Upper lobe of left lung (tissue), 4 donors: ENCODE measurements at regions not wholly inside any gene's neighbourhood (a gene's known extent, or its start where the extent isn't known, plus 50 kb on each side); places are given as distances from the start of the nearest gene placed in this dataset.
A peak's percentile ranks its signal among the peaks of the same experiment; 100 is the strongest.

Source experiments
- CTCF ChIP-seq, 6 experiments: fragments of 450-650 bp in 4 of 6; fragments of 200-600 bp in 2 of 6; sonication (generic) in 2 of 6; IDR thresholded peaks; one replicate each; pipeline ENCODE4 v1.5.1; 2016 to 2019; ENCODE audit warnings: antibody characterized with exemption in 6 of 6
- POLR2A ChIP-seq, 4 donors: fragments of 450-650 bp; IDR thresholded peaks; one replicate each; pipeline ENCODE4 v1.5.1; 2016 to 2017; ENCODE audit warnings: antibody characterized with exemption in 4 of 4, mild to moderate bottlenecking in 2 of 4
- POLR2AphosphoS5 ChIP-seq, 2 donors: sonication (generic); formaldehyde crosslinking; IDR thresholded peaks; one replicate each; pipeline ENCODE4 v1.5.1; 2017; ENCODE audit warnings: antibody characterized with exemption in 2 of 2

GRCh38 chr6:27753668-27754407, 158.4 kb downstream of the OR2B2 start:
- TF ChIP-seq CTCF (IDR thresholded peaks at IDR 0.05) (peak in 1 of 6 experiments; percentile 5), POLR2A (IDR thresholded peaks at IDR 0.05) (no peak), POLR2AphosphoS5 (IDR thresholded peaks at IDR 0.05) (peak in 1 of 2 donors; percentile 25)
